ENCODE measurements at regions not wholly inside any gene's neighbourhood (a gene's known extent, or its start where the extent isn't known, plus 50 kb on each side); places are given as distances from the start of the nearest gene placed in this dataset.

DNA sequence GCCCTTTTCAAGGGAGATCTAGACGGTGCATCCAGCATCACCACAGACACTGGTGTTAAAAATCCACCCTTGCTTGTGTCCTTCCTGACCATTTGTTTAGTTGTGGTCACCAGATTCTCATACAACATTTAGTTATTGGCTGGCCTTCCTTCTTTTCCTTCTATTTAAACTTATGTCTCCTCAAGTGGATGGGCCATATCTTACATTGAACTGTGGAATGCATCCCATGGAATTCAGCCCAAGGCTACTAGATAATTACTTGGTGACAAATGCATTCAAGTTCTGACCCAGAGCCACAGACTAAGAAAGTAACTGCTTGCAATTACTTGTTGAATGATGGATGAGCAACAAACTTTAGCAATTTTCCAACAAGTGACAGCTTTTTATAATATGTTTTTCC lies 198.9 kb upstream of the SSTR4 start:
- TF ChIP-seq, protein P1, sequence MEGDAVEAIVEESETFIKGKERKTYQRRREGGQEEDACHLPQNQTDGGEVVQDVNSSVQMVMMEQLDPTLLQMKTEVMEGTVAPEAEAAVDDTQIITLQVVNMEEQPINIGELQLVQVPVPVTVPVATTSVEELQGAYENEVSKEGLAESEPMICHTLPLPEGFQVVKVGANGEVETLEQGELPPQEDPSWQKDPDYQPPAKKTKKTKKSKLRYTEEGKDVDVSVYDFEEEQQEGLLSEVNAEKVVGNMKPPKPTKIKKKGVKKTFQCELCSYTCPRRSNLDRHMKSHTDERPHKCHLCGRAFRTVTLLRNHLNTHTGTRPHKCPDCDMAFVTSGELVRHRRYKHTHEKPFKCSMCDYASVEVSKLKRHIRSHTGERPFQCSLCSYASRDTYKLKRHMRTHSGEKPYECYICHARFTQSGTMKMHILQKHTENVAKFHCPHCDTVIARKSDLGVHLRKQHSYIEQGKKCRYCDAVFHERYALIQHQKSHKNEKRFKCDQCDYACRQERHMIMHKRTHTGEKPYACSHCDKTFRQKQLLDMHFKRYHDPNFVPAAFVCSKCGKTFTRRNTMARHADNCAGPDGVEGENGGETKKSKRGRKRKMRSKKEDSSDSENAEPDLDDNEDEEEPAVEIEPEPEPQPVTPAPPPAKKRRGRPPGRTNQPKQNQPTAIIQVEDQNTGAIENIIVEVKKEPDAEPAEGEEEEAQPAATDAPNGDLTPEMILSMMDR (IDR thresholded peaks at IDR 0.05; ENCODE audit: low read depth, low read length, missing input control), result no peak
- TF ChIP-seq EGR1 (IDR thresholded peaks at IDR 0.05; ENCODE audit: low read depth in 2 of 2), result no peak
- TF ChIP-seq YY1 (IDR thresholded peaks at IDR 0.05), result no peak
- no peak for TF ChIP-seq GABPA (IDR thresholded peaks at IDR 0.05 in 1 of 2, conservative IDR thresholded peaks at IDR 0.05 in 1 of 2)
- no peak for TF ChIP-seq NR2F2 (IDR thresholded peaks at IDR 0.05)
- TF ChIP-seq, protein P2, sequence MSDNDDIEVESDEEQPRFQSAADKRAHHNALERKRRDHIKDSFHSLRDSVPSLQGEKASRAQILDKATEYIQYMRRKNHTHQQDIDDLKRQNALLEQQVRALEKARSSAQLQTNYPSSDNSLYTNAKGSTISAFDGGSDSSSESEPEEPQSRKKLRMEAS (IDR thresholded peaks at IDR 0.05), result no peak
- no peak for TF ChIP-seq JUND (IDR thresholded peaks at IDR 0.05)
- TF ChIP-seq RAD21 (IDR thresholded peaks at IDR 0.05), result no peak
- TF ChIP-seq, protein P3, sequence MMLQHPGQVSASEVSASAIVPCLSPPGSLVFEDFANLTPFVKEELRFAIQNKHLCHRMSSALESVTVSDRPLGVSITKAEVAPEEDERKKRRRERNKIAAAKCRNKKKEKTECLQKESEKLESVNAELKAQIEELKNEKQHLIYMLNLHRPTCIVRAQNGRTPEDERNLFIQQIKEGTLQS (IDR thresholded peaks at IDR 0.05), result no peak
- TF ChIP-seq, protein P4, sequence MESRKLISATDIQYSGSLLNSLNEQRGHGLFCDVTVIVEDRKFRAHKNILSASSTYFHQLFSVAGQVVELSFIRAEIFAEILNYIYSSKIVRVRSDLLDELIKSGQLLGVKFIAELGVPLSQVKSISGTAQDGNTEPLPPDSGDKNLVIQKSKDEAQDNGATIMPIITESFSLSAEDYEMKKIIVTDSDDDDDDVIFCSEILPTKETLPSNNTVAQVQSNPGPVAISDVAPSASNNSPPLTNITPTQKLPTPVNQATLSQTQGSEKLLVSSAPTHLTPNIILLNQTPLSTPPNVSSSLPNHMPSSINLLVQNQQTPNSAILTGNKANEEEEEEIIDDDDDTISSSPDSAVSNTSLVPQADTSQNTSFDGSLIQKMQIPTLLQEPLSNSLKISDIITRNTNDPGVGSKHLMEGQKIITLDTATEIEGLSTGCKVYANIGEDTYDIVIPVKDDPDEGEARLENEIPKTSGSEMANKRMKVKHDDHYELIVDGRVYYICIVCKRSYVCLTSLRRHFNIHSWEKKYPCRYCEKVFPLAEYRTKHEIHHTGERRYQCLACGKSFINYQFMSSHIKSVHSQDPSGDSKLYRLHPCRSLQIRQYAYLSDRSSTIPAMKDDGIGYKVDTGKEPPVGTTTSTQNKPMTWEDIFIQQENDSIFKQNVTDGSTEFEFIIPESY (IDR thresholded peaks at IDR 0.05), result no peak
- TF ChIP-seq, protein P5, sequence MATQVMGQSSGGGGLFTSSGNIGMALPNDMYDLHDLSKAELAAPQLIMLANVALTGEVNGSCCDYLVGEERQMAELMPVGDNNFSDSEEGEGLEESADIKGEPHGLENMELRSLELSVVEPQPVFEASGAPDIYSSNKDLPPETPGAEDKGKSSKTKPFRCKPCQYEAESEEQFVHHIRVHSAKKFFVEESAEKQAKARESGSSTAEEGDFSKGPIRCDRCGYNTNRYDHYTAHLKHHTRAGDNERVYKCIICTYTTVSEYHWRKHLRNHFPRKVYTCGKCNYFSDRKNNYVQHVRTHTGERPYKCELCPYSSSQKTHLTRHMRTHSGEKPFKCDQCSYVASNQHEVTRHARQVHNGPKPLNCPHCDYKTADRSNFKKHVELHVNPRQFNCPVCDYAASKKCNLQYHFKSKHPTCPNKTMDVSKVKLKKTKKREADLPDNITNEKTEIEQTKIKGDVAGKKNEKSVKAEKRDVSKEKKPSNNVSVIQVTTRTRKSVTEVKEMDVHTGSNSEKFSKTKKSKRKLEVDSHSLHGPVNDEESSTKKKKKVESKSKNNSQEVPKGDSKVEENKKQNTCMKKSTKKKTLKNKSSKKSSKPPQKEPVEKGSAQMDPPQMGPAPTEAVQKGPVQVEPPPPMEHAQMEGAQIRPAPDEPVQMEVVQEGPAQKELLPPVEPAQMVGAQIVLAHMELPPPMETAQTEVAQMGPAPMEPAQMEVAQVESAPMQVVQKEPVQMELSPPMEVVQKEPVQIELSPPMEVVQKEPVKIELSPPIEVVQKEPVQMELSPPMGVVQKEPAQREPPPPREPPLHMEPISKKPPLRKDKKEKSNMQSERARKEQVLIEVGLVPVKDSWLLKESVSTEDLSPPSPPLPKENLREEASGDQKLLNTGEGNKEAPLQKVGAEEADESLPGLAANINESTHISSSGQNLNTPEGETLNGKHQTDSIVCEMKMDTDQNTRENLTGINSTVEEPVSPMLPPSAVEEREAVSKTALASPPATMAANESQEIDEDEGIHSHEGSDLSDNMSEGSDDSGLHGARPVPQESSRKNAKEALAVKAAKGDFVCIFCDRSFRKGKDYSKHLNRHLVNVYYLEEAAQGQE (IDR thresholded peaks at IDR 0.05), result no peak
- TF ChIP-seq SP1 (IDR thresholded peaks at IDR 0.05), result no peak
